CD14-positive monocyte (primary cell): ENCODE measurements at regions not wholly inside any gene's neighbourhood (a gene's known extent, or its start where the extent isn't known, plus 50 kb on each side); places are given as distances from the start of the nearest gene placed in this dataset.

ENCODE experiments used
- DNase-seq, 3 donors: peaks; one replicate each; pipeline ENCODE4 v3.0.0-alpha.2; 2011 to 2022
- H2AFZ ChIP-seq: 2 replicates; pipeline ENCODE4 v1.6.0; 2012; ENCODE audit warnings: mild to moderate bottlenecking, low read depth, low read length, inconsistent platforms; ENCODE audit not compliant: insufficient read depth, poor library complexity, severe bottlenecking
- H3K27ac ChIP-seq, 2 donors: 1 replicate in 1 of 2; 2 replicates in 1 of 2; pipeline ENCODE4 v1.5.1; 2012 to 2013; ENCODE audit warnings: low read length in 2 of 2, control low read depth in 1 of 2, inconsistent platforms in 1 of 2, low read depth in 1 of 2, mild to moderate bottlenecking in 1 of 2
- H3K27me3 ChIP-seq, 2 donors: one replicate each; pipeline versions ENCODE4 v1.6.0 to v1.6.1; 2011 to 2013; ENCODE audit warnings: low read length in 2 of 2; ENCODE audit not compliant: control insufficient read depth in 2 of 2, insufficient read depth in 2 of 2
- H3K36me3 ChIP-seq, 2 donors: replicated peaks in 1 of 2; 1 replicate in 1 of 2; 2 replicates in 1 of 2; pipeline versions ENCODE4 v1.5.1 to v1.6.1; 2012 to 2013; ENCODE audit warnings: low read length in 2 of 2, control low read depth in 1 of 2, inconsistent platforms in 1 of 2, mild to moderate bottlenecking in 1 of 2; ENCODE audit not compliant: insufficient read depth in 2 of 2, control insufficient read depth in 1 of 2
- H3K4me1 ChIP-seq, 2 donors: 1 replicate in 1 of 2; 2 replicates in 1 of 2; pipeline versions ENCODE4 v1.5.1 to v1.6.1; 2012 to 2013; ENCODE audit warnings: low read length in 2 of 2, control low read depth in 1 of 2, inconsistent platforms in 1 of 2, mild to moderate bottlenecking in 1 of 2, moderate library complexity in 1 of 2; ENCODE audit not compliant: insufficient read depth in 2 of 2, control insufficient read depth in 1 of 2
- H3K4me2 ChIP-seq: replicated peaks from 2 replicates; pipeline ENCODE3; 2012; ENCODE audit warnings: low read length, moderate library complexity, mild to moderate bottlenecking; ENCODE audit not compliant: poor library complexity, severe bottlenecking; ENCODE audit errors: extremely low read depth
- H3K4me3 ChIP-seq, 3 experiments: fragments of 200-600 bp in 1 of 3; sonication (generic) in 1 of 3; replicated peaks in 1 of 3; 1 replicate in 2 of 3; 2 replicates in 1 of 3; pipeline ENCODE4 v1.5.1; 2011 to 2013; ENCODE audit warnings: low read length in 3 of 3, mild to moderate bottlenecking in 3 of 3, control low read depth in 2 of 3, low read depth in 2 of 3, inconsistent platforms in 1 of 3, moderate library complexity in 1 of 3
- H3K79me2 ChIP-seq: 2 replicates; pipeline ENCODE4 v1.6.0; 2012; ENCODE audit warnings: mild to moderate bottlenecking, control low read depth, inconsistent platforms, low read length, moderate library complexity; ENCODE audit not compliant: insufficient read depth
- H3K9ac ChIP-seq: 2 replicates; pipeline ENCODE4 v1.6.0; 2017; ENCODE audit warnings: low read length, mild to moderate bottlenecking; ENCODE audit not compliant: insufficient read depth, poor library complexity, severe bottlenecking
- H3K9me3 ChIP-seq, 2 donors: replicated peaks in 1 of 2; 1 replicate in 1 of 2; 2 replicates in 1 of 2; pipeline versions ENCODE4 v1.5.1 to v1.6.1; 2012 to 2013; ENCODE audit warnings: low read length in 2 of 2, control low read depth in 1 of 2; ENCODE audit not compliant: control insufficient read depth in 1 of 2, insufficient read depth in 1 of 2
- H4K20me1 ChIP-seq: 2 replicates; pipeline ENCODE4 v1.6.0; 2012; ENCODE audit warnings: mild to moderate bottlenecking, low read length, control low read depth, moderate library complexity; ENCODE audit not compliant: insufficient read depth
- H3K27ac Mint-ChIP-seq, 7 donors: one replicate each; pipeline ENCODE4 v1.8.0; 2020; ENCODE audit warnings: mild to moderate bottlenecking in 7 of 7, mixed read lengths in 7 of 7, moderate library complexity in 6 of 7, inconsistent platforms in 2 of 7
- H3K27me3 Mint-ChIP-seq, 3 donors: one replicate each; pipeline ENCODE4 v1.8.0; 2021 to 2022; ENCODE audit warnings: low read depth in 3 of 3, mild to moderate bottlenecking in 3 of 3, mixed read lengths in 3 of 3, moderate library complexity in 3 of 3, inconsistent platforms in 1 of 3
- H3K36me3 Mint-ChIP-seq, 2 donors: one replicate each; pipeline ENCODE4 v1.8.0; 2020; ENCODE audit warnings: mixed read lengths in 2 of 2, inconsistent platforms in 1 of 2, mild to moderate bottlenecking in 1 of 2
- H3K4me1 Mint-ChIP-seq: one replicate; pipeline ENCODE4 v1.8.0; 2020; ENCODE audit warnings: mild to moderate bottlenecking, mixed read lengths
- H3K4me3 Mint-ChIP-seq, 2 donors: one replicate each; pipeline ENCODE4 v1.8.0; 2020; ENCODE audit warnings: mild to moderate bottlenecking in 2 of 2, mixed read lengths in 2 of 2, moderate library complexity in 1 of 2
- H3K9me3 Mint-ChIP-seq, 7 donors: one replicate each; pipeline ENCODE4 v1.8.0; 2020 to 2022; ENCODE audit warnings: mixed read lengths in 7 of 7, mild to moderate bottlenecking in 6 of 7, moderate library complexity in 6 of 7, inconsistent platforms in 2 of 7
- WGBS: methylation state at CpG from one replicate; pipeline ENCODE4 v1.1.5; 2013; ENCODE audit warnings: missing lambda C conversion rate; ENCODE audit not compliant: insufficient coverage; 5-methylcytosine and 5-hydroxymethylcytosine counted together
- intact Hi-C, 2 donors: fragments of 100-400 bp; cut with micrococcal nuclease; formaldehyde crosslinking; loops; one replicate each; pipeline versions ENCODE4 v1.15.0 to v1.15.1; 2023
- TF ChIP-seq, protein P1 (sequence below): fragments of 200-600 bp; IDR thresholded peaks from one replicate; pipeline ENCODE4 v1.8.0; 2022; ENCODE audit warnings: antibody characterized with exemption, mild to moderate bottlenecking

DNA sequence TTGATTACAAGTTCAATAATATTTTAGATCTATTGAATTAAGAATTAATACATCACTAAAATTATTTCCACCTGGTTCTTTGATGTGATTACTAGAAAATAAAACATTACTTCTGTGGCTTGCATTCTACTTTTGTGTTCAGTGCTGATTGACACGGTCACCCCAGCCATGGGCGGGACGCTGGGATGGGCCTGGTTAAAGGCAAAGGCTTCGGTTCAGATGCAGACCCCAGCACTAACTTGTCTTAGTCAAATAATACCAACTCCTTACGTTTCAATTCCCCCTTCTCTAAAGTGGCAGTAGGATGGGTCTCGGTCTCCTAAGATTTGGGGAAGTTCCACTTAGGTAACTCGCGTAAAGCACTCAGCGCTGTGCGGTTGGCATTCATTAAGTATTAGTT lies 144.9 kb downstream of the URI1 start:
- H4K20me1 ChIP-seq = no peaks in the 10 kb centered on the region
- no peak overlapping the region for H3K4me2 ChIP-seq
- no peaks in the 10 kb centered on the region for H3K4me1 ChIP-seq
- TF ChIP-seq, protein P1, sequence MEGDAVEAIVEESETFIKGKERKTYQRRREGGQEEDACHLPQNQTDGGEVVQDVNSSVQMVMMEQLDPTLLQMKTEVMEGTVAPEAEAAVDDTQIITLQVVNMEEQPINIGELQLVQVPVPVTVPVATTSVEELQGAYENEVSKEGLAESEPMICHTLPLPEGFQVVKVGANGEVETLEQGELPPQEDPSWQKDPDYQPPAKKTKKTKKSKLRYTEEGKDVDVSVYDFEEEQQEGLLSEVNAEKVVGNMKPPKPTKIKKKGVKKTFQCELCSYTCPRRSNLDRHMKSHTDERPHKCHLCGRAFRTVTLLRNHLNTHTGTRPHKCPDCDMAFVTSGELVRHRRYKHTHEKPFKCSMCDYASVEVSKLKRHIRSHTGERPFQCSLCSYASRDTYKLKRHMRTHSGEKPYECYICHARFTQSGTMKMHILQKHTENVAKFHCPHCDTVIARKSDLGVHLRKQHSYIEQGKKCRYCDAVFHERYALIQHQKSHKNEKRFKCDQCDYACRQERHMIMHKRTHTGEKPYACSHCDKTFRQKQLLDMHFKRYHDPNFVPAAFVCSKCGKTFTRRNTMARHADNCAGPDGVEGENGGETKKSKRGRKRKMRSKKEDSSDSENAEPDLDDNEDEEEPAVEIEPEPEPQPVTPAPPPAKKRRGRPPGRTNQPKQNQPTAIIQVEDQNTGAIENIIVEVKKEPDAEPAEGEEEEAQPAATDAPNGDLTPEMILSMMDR = no peak
- H3K36me3 ChIP-seq = no peaks in the 10 kb centered on the region
- H3K36me3 Mint-ChIP-seq = no peaks in the 10 kb centered on the region
- H3K27ac ChIP-seq = no peak overlapping the region
- DNase-seq = no peak
- H3K9ac ChIP-seq = no peak overlapping the region
- no peaks in the 10 kb centered on the region for H3K4me1 Mint-ChIP-seq
- peaks cover 0 to 1% (median 1%) of the 10 kb centered on the region in 3 donors for H3K27me3 Mint-ChIP-seq
- H3K27ac Mint-ChIP-seq = no peak overlapping the region
- intact Hi-C loops = no loop called here
- no peak overlapping the region for H3K4me3 ChIP-seq
- H3K79me2 ChIP-seq = no peaks in the 10 kb centered on the region
- no peak overlapping the region for H2AFZ ChIP-seq
- H3K9me3 Mint-ChIP-seq = no peaks in the 10 kb centered on the region
- no peaks in the 10 kb centered on the region for H3K27me3 ChIP-seq
- WGBS = no CpG with 5 or more reads among the region's 10 CpGs
- H3K9me3 ChIP-seq = no peaks in the 10 kb centered on the region
- no peak overlapping the region for H3K4me3 Mint-ChIP-seq

DNA sequence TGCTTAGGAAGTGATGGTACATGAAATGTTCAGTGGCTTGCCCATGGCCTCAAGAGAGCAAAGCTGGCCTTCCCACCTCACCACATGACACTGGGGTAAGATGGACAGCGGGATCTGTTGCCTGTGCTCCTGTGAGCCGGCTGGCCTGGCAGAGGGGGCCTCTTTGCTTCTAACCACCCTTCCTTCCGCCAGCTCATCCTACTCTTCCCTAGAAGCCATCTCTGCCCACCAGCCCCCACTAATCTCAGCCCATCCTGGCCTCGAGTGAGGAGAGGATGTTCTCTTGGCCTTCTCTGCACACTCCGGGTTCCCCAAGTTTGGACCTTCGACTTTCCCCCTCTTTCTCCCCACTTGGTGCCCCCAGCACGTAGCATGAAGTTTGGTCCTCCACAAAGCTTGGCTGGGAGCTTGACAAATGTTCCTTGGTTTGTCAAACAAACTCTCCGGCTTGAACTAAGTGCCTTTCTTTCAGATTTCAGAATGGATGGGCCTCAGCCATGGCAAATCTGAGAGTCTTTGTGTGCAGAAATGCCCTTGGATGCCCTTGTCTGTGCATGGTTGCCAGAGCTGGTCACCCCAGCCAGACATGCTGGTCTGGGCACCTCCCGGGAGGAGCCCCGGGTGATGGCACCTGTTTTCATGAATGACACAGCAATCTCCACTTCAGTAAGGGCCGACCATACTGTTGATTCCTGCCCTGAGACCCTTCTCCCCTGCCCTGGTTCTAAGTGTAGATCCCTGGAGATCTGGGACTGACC lies 145.5 kb downstream of the URI1 start:
- no peak overlapping the region for H3K27ac ChIP-seq
- Mint-ChIP-seq H3K4me1 (no peaks in the 10 kb centered on the region), H3K36me3 (no peaks in the 10 kb centered on the region), H3K27me3 (peaks cover 0 to 1% (median 0%) of the 10 kb centered on the region in 3 donors), H3K9me3 (no peaks in the 10 kb centered on the region), H3K27ac (peak overlapping the region in 1 of 7 donors; percentile 10), H3K4me3 (no peak overlapping the region)
- no peak overlapping the region for H3K9ac ChIP-seq
- 98% methylated on average over 8 of the region's 11 CpGs for WGBS
- no peak for DNase-seq
- no peaks in the 10 kb centered on the region for H3K9me3 ChIP-seq
- no peak overlapping the region for H3K4me2 ChIP-seq
- H3K79me2 ChIP-seq = no peaks in the 10 kb centered on the region
- H3K4me3 ChIP-seq = no peak overlapping the region
- H3K36me3 ChIP-seq = no peaks in the 10 kb centered on the region
- H2AFZ ChIP-seq = no peak overlapping the region
- no peaks in the 10 kb centered on the region for H3K27me3 ChIP-seq
- intact Hi-C loops = no loop called here
- no peaks in the 10 kb centered on the region for H4K20me1 ChIP-seq
- TF ChIP-seq, protein P1 = no peak
- H3K4me1 ChIP-seq = no peaks in the 10 kb centered on the region
